ENCODE measurements at regions not wholly inside any gene's neighbourhood (a gene's known extent, or its start where the extent isn't known, plus 50 kb on each side); places are given as distances from the start of the nearest gene placed in this dataset.
"Not testable (repeated sequence)": the region's sequence is repeated elsewhere in the genome, so short reads cannot be mapped to it uniquely, and the experiment has no call there.

DNA sequence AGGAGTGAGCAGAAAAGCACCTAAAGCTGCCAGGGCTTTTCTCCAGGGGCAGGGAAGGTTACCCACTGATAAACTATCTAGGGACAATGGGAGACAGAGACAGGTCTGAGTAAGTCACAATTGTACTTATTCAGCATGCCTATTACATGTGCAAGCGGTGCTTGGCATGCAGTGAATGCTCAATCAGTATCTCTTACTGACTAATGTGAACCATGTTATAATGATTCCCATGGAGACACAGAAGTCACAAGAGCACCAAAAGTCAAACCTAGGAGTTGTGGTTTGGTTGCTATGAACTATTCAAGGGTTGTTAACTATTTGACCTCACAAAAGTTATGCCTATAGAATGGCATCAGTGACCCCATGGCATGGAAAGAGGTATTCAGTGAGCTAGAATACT is 50.0 kb upstream of the RASGRP1 start:
- no peak for DNase-seq

DNA sequence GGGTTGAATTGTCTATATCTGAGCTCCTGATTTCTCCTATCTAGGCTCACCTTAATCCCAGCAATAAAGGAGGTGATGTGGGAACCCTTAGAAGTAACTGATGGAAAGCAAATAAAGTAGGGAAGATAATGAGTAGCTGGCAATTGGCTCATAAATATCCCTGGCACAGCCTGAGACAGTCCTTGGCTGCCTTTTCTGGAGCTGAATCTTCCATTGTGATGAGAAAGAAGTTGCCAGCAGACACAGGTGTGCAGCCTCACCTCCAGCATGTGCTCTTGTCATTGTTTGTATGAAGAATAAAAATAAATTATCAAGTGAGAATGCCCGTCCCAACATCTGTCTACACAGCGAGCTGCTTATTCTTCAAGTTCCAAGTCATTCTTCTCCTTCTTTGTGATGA is 53.2 kb upstream of the RASGRP1 start:
- no peak for DNase-seq

DNA sequence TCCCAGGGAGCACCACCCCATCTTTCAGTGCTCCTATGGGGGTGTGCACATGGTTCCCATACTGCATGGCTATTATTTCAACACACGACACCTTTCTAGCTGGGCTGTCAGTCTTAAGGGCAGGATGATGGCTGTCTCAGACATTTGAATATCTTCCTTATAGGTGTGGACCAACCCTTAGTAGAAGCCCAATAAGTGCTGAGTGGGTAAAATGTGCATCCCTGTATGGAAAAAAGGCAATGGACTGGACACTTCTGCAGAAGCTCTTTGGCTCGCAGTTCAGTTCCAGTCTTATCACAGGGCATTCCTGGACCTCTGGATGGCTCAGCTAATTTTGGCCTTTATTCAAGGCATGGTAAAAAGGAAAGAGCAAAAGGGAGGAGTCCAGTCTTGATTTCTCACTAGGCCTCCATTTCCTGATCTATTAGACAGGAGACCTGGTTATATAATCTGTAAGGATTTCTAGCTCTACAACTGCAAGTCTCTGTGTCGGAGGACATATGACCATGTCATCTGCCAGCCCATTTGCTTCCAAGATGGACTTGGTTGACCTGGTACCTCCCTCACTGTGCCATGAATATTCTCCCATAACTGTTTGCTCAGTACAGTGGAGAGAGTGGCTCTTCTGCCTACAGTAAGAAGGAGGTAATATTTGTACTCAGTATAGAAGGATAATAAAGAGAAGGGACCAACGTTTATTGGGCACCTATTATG is 53.8 kb upstream of the RASGRP1 start:
- DNase-seq, result no peak

DNA sequence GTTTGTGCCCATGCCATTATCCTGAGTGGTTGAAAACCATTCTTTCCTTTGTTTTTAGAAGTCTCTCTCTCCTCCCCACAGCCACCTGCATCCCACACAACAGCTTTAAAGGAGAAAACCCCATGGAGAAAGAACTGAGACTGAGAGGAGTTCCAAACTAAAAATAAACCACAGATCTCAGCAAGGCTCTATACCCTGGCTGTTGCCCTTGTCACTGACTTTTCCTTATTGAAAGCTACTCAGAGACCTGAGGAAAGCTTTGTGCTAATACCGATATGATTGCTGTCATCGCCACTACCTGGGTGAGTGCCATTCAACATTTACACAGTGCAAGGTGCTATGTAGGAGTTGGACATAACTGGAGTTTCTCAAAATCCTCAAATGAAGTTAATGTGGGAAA is 55.5 kb upstream of the RASGRP1 start:
- DNase-seq, result no peak

DNA sequence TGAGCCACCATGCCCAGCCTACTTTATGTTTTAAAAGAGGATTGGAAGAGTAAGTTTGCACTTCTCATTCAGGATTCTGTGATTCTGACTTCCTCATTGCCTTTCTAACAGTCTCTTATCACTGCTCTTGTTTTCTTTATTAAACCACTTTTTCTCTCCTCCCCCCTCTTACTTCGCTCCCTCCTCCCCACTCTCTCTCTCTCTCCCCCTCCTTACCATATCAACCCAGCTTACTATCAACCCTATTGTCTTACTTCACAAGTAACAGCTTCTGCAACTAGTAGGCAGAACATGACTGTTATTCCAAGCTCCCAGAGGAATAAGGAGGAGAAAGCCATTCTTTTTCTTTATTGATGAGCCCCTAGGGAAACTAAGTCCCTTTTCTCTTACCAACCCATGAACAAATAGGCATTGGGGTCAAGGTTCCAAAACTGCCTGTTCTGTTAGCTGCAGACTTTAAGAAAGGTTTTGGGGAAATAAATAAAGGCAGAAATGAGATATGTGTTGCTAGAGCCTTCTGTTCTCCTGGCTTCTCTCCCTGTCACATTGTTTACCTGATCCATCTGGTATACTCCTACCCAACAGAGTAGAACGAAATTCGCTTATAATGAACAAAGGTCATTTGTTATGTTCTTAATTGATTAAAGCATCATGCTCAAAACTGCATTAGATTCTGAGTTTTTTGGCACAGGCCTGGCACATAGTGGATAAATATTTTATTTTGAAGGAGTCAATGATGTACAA is 56.4 kb upstream of the RASGRP1 start:
- DNase-seq, result no peak

DNA sequence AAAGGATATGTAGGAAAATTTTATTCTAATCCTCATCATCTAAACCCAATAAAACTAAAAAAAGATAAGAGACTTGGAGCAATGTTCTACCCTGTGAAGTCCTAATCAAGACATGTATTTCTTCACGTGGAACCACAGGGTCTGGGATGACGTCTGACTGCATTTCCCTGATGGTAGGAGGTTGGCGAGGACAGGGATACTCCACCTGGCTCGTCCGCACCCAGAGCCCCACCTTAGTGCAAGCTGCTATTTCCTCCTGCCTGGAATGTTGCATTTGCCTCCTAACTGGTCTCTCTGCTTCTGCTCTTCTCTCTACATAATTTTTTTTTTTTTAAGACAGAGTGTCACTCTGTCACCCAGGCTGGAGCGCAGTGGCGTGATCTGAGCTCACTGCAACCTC is 57.7 kb upstream of the RASGRP1 start:
- no peak for DNase-seq

DNA sequence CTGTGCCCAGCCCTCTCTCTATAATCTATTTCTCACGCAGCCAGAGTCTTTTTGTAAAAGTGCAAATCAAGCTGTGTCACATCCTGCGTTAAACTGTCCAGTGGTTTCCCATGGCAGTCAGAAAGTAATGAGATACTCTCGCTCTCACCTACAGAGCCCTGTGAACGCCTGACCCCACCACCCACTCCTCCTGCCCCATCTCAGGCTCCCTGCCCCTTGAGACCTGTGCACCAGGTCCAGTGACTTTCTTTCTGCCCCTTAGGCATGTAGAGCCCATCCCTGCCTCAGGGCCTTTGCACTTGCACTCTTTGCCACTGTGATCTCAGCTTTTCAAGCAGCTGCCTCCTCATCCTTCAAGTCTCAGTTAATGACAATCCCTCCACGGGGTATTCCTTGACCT is 58.3 kb upstream of the RASGRP1 start:
- DNase-seq, result no peak

DNA sequence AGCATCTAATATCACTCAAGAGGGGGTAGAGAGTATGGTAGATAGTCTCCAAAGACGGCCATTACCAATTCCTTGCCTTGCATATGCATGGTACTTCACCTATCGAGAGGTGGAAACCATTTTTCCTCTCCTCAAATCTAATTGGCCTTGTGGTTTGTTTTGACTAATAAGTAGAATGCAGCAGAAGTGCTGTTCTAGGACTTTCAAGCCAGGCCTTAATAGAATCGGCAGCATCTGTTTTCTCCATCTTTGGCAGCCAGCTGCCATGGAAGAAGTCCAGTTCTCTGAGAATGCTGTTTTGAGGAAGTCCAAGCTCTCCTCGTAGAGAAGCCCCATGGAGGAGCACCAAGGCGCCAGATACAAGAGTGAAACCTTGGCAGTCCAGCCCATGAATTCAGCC is 59.1 kb upstream of the RASGRP1 start:
- DNase-seq, result no peak

DNA sequence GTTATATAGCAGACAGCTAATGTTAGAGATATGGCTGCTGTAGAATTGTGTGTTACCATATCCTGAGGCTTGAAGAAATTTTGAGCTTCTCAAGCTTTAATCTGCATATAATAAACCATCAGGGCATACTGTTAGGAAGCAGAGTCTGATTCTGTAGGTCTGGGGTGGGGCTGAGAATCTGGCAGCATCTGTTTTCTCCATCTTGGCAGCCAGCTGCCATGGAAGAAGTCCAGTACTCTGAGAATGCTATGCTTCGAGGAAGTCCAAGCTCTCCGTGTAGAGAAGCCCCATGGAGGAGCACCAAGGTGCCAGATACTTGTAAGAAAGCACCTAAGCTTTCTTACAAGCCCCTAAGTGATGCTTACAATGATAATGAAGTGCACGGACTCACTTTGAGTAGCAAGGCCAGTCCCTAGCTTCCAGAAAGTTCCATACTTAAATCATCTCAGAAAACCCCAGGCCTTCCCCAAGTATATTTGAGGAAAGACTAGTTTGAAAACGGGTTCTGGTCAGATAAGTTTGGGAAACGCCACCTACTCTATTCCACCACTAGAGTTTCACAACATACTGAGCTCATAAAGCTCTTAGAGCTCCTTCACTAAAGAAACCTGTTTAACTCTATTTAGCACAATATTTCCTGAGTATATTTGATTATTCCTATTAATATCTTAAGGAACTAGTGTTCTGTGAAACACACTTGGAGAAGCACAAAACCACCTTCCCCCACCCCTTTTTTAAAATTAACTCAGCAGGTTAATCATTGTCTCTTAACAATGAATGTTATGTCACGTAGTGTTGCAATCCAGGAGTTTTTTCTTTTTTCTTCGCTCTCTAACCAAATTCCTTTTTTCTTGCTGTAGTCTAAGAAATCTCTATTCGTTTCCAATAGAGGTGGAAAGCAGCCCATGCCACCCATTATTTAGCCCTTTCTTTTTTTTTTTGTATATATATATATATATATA is 59.9 kb upstream of the RASGRP1 start:
- DNase-seq, result no peak

DNA sequence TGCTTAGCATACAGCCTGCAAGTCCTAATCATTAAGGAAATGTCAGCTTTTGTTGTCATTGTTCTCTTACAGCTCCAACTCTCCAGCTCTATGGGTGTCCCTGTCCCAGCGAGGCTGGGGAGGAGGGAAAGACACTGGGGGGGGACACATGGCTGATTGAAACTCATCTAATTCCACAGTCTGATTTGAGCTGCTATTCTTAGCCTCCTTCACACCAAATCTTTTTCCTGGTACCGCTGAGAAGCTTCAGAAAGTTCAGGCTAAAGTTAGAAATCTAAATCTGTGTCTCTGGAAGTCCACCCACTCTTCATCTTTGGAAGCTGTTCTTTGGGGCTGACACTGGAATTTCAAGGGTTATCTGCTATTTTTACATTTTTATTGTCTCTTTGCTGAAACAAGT is 61.3 kb upstream of the RASGRP1 start:
- DNase-seq, result no peak

DNA sequence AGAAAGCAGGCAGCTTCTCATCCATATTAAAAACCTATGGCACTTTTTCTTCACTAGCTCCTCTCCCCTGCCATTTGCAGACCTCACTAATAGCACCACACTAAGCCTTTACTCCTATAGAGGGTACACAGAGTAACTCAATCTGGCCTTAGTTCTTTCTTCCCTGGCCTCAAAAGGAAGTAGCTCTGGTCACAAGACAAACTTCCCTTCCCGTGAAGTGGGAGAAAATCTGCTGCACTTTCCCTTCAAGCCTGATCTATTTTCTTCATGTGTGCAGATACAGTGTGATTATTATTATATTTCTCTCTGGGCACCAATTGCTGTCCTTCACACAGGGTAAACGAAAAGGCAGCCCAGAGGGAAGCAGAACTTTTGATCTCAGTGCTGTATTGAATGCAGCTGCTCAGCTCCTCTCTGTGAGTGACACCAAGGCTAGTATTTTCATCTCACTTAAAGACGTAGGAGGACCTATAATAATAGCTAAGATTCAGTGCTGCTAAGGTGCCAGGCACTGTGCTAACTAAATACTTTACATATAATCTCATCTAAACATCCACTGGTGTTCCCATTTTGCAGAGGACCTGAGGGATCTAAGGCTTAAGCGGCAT is 61.9 kb upstream of the RASGRP1 start:
- no peak for DNase-seq

DNA sequence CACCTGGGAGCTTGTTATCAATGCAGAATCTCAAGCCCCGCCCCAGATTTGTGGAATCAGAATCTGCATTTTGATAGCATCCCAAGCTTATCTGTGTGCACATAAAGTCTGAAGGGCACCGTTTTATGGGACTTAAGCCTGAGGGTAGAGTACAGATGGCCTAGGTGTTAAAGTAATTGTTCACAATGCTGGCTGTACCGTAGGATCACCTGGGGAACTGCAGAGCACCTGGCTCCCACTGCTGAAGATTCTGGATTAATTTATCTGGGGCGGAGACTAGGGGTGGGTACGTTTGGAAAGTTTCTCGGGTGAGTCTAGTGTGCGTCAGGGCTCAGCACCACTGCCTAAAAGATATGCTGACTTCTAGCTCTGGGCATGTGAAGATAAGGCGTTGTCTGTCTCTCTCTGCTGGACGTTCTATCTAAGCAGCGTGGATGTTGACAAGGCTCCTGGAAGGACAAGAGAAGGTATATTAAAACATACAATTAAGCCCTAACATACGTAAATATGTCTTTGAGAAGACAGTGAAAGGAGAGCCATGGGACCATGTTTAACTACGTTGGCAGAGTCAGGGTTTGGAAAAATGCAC is 63.2 kb upstream of the RASGRP1 start:
- no peak for DNase-seq

DNA sequence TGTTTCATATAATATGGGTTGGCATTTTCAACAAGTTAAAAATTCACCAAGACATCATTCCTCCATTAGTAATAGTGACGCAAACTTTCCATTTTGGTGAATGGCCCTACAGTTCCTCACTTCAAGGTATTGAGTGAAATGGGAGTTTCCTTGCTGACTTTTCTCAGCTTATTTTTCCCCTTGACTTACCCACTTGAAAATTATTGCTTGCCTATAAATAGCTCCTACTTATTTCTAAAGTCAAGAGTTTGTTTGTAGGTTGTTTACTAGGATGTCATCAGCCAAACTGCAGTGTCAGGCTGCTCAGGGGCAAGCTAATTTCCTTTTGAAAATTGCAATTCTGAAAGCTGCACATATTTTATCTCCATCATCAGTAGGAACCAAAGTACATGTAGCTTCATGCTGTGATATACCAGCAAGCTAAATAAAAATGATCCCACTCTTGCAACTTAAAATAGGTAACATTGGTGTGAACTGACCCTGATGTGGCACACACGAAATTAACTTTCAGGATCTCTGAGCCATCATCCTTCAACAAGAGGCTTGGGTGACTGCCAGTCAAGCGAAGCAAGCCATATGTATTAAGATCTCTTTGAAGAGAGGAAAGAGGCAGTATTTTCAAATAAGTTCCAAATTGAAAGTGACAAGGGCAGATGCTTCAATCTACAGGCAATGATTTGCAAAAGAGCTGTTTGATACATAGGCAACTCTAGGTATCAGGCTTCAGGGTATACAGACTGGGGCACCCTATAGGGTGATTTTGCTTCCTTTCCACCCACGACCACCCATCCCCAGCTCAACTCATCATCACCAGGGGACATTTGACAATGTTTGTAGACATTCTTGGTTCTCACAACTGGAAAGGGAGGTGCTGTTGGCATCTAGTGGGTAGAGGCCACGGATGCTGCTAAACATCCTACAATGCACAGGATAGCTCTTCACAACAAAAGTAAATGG is 66.8 kb upstream of the RASGRP1 start:
- DNase-seq, result no peak

DNA sequence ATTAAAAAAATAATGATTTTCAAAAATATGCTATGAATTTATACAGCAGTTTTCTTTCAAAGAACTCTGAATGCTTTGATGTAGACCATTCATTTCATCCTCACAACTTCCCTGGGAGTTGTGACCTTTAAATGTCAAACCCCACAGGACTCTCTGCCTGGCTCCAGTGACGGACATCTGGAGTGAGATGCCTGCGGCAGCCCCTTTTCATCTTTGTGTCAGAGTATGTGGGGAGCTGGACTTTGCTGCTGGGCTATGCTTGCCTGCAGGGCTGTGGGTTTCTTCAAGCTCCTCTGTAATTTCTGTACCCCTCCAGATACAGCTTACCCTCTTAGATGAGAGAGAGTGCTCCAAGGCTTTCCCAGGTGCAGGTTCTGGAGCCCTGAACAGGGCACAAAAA is 70.6 kb upstream of the RASGRP1 start:
- no peak for DNase-seq

DNA sequence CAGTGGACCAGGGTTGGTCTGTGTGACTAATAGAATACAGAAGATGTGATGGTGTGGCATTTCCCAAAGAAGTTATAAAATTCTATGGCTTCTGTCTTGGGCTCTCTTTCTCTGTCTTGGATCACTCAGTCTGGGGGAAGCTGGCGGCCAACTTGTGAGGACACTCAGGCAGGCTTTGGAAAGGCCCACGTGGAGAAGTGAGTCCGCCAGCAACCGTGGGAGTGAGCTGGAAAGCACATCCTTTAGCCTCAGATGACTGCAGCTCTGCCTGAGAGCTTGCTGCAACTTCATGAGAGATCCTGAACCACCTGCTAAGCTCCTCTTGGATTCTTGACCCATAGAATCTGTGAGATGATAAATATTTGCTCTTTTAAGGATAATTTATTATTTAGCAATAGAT is 72.0 kb upstream of the RASGRP1 start:
- no peak for DNase-seq

DNA sequence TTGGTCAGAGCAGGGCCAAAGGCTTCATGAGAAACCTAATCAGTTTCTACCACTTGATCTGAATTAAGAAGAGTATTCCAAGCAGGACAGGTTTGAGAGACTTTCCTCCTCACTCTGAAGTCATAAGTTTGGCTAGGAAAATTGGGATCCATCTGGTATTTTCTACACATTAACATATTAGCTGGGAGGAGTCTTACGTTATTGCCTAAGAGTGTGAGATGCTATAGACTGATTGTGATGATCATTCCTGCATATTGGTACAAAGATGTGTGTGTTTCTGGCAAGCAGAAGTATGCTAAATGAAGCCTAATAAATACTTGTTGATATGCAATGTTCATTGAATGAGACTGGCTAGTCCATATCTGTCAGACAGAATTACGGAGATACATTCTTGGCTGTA is 73.5 kb upstream of the RASGRP1 start:
- DNase-seq, result no peak

DNA sequence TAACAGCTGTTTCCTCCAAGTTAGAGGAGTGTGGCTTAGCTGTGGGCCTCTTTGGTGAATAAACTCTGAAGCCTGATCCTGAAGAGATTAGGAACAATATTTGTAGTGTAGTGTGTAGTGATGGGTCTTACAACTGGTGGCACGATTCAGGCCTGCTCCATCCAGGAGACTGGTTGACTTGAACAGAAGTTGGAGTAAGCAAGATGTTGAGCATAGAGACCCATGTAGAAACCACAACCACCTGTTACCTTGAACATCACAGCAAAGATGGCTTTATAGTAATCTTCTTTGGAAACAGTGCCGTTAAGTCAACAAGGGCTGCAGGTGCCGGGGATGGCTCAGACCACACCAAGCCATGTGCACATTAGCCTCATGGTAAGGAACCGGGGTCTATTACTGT is 74.2 kb upstream of the RASGRP1 start:
- DNase-seq, result no peak

DNA sequence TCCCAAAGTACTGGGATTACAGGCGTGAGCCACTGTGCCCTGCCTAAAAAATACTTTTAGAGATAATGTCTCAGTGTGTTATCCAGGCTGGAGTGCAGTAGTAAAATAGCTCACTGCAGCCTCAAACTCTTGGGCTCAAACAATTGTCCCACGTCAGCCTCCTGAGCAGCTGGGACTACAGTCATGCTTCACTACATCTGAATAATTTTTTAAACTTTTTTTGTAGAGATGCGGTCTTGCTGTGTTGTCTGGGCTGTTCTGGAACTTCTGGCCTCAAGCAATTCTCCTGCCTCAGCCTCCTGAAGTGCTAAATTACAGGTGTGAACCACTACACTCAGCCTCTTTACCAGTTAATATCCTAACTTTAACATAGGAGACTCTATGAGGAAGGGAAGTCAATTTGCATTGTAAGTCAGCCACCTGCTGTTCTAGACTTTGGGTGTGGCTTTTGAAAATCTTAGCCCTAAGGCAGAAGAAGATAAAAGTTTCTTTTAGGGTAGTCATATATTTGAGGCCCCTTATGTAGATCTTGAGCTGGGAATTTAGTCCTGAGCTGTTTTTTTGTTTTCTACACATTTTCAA is 78.2 kb upstream of the RASGRP1 start:
- DNase-seq, result no peak

DNA sequence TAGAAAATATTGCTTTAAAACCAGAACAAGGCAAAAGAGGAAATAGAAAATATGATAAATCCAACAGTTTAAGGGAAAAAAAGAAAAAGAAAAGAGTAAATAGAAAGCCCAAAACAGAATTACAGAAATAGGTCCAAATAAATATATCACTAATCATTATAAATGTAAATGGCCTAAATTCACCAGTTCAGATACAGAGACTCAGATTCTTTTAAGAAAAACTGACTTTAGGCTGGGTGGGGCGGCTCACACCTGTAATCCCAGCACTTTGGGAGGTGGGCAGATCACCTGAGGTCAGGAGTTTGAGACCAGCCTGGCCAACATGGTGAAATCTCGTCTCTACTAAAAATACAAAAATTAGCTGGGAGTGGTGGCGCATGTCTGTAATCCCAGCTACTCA is 79.7 kb upstream of the RASGRP1 start:
- DNase-seq, result not testable (repeated sequence)

DNA sequence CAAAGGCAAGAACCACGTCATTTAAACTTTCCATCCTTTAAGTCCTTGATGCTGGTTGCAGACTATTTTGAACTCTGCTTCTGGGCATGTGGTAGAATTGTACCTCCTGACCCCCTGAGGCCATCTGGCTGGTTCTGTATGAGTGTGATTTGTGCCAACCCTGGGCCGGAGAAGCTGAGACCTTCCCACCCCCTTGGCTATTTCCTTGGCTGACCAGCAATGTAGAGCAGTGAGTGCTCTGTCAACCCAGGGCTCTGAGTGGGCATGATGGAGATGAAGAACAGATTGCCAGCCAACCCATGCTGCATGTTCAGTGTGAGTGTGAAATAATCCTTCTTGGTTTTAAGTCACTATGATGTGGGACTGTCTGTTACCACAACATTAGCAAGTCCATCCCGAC is 82.1 kb upstream of the RASGRP1 start:
- no peak for DNase-seq

DNA sequence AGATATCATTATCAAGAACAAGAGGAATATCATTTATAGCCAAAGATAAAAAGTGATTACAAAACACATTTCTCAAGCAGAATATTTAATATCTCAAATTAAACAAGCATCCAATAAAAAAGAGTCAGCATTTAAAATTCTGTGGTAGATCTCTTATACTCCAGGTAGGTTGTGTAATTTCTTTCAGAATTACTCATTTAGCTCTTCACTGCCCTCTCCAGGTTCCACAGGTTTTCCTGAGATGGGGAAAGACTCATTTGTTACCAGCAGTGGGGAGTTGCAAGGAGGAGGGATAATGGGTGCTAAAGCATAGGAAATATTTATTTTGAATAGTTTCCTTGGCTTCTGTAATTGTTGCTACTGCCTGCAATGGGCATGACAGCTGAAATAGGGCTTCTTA is 83.1 kb upstream of the RASGRP1 start:
- DNase-seq, result no peak

Measured in T1000 (cell line).